ENCODE measurements at regions not wholly inside any gene's neighbourhood (a gene's known extent, or its start where the extent isn't known, plus 50 kb on each side); places are given as distances from the start of the nearest gene placed in this dataset.

- no peak for TF ChIP-seq CTCF (IDR thresholded peaks at IDR 0.05)
- no peak for TF ChIP-seq POLR2AphosphoS5 (IDR thresholded peaks at IDR 0.05)
- no peak for TF ChIP-seq POLR2A (IDR thresholded peaks at IDR 0.05)
Measured at GRCh38 chr22:46041642-46042041, 64.7 kb upstream of the WNT7B start.
